ENCODE measurements at regions not wholly inside any gene's neighbourhood (a gene's known extent, or its start where the extent isn't known, plus 50 kb on each side); places are given as distances from the start of the nearest gene placed in this dataset.

DNA sequence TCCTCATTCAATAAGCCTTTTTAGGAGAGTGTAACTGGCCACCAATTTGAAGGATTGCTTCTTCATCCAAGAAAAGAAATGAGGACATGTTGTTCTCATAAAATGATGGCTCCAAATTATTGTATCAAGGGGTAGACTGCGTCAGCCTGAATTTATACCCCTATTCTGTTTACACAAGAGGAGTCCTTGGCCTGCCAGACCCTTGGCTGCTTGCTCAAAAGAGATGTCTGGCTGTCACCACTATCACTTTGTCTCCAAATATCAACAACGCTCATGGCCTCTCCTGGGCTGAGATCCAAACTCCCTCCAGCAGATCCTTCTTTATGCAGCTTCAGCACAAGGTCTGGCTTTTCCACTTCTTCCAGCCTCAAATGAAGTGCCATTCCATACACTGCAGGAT is 127.9 kb downstream of the OR13H1 start:
- no peaks in the 10 kb centered on the region for H4K20me1 ChIP-seq (replicated peaks; ENCODE audit: control insufficient read depth, extremely low read depth, insufficient read depth, low read length)
- H3K79me2 ChIP-seq (ENCODE audit: control insufficient read depth, insufficient read depth, low read length), result no peaks in the 10 kb centered on the region
- dilution Hi-C loops (cut with MboI; ENCODE audit: extremely low pct_ligation_motif_present, low sequenced_read_pairs), result no loop called here
- H2AFZ ChIP-seq (ENCODE audit: low read depth, low read length), result no peak overlapping the region
- no peak for DNase-seq (ENCODE audit: low read depth, low spot score)
- FAIRE-seq, result no peak
- TF ChIP-seq, protein P1, sequence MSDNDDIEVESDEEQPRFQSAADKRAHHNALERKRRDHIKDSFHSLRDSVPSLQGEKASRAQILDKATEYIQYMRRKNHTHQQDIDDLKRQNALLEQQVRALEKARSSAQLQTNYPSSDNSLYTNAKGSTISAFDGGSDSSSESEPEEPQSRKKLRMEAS (IDR thresholded peaks at IDR 0.05; ENCODE audit: insufficient read depth, insufficient read length), result no peak
- TF ChIP-seq POLR2AphosphoS5 (IDR thresholded peaks at IDR 0.05; ENCODE audit: insufficient read depth, low read depth, low read length), result no peak
- no peak for TF ChIP-seq FOS (IDR thresholded peaks at IDR 0.05; ENCODE audit: borderline replicate concordance, insufficient read depth, low read length)
- TF ChIP-seq GATA2 (IDR thresholded peaks at IDR 0.05; ENCODE audit: insufficient read depth, insufficient read length, low read depth, low read length), result no peak
- no peak for TF ChIP-seq JUN (IDR thresholded peaks at IDR 0.05; ENCODE audit: borderline replicate concordance, insufficient read depth, insufficient read length, low read depth)
- TF ChIP-seq, protein P2, sequence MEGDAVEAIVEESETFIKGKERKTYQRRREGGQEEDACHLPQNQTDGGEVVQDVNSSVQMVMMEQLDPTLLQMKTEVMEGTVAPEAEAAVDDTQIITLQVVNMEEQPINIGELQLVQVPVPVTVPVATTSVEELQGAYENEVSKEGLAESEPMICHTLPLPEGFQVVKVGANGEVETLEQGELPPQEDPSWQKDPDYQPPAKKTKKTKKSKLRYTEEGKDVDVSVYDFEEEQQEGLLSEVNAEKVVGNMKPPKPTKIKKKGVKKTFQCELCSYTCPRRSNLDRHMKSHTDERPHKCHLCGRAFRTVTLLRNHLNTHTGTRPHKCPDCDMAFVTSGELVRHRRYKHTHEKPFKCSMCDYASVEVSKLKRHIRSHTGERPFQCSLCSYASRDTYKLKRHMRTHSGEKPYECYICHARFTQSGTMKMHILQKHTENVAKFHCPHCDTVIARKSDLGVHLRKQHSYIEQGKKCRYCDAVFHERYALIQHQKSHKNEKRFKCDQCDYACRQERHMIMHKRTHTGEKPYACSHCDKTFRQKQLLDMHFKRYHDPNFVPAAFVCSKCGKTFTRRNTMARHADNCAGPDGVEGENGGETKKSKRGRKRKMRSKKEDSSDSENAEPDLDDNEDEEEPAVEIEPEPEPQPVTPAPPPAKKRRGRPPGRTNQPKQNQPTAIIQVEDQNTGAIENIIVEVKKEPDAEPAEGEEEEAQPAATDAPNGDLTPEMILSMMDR (IDR thresholded peaks at IDR 0.05; ENCODE audit: extremely low read depth in 1 of 2, insufficient read depth in 1 of 2, low read depth in 1 of 2, low read length in 2 of 2), result no peak
- no peak for TF ChIP-seq EZH2 (IDR thresholded peaks at IDR 0.05; ENCODE audit: borderline replicate concordance, low read depth, low read length, severe bottlenecking)
- TF ChIP-seq POLR2A (IDR thresholded peaks at IDR 0.05; ENCODE audit: low read depth, low read length), result no peak
- TF ChIP-seq MYC (IDR thresholded peaks at IDR 0.05; ENCODE audit: low read depth, low read length), result no peak
- H3K4me3 ChIP-seq (replicated peaks in 1 of 3; ENCODE audit: insufficient read depth in 1 of 3, low read depth in 1 of 3, low read length in 3 of 3), result no peak overlapping the region
- no peaks in the 10 kb centered on the region for H3K9me3 ChIP-seq (replicated peaks; ENCODE audit: control insufficient read depth, insufficient read depth, low read length)
- no peaks in the 10 kb centered on the region for H3K9me1 ChIP-seq (replicated peaks; ENCODE audit: control insufficient read depth, extremely low read depth, insufficient read depth, low read length)
- no peak overlapping the region for H3K4me2 ChIP-seq (ENCODE audit: insufficient read depth, low read length)
- CTCF ChIA-PET, result no interaction called here
- H3K4me1 ChIP-seq (ENCODE audit: control insufficient read depth, extremely low read depth, insufficient read depth, low read length), result no peaks in the 10 kb centered on the region
- no TSS peak for BruUV-seq (replicated peaks)
- intact Hi-C loops (cut with micrococcal nuclease), result no loop called here
- no peak overlapping the region for H3K9ac ChIP-seq (replicated peaks; ENCODE audit: extremely low read depth, insufficient read depth, low read length)
- H3K27me3 ChIP-seq (ENCODE audit: control insufficient read depth in 2 of 2, insufficient read depth in 2 of 2, low read length in 2 of 2), result no peaks in the 10 kb centered on the region
- no peak overlapping the region for H3K27ac ChIP-seq (ENCODE audit: insufficient read depth, low read depth, low read length)
- POLR2A ChIA-PET, result no interaction called here
- no peaks in the 10 kb centered on the region for H3K36me3 ChIP-seq (ENCODE audit: control insufficient read depth in 2 of 2, extremely low read depth in 1 of 2, insufficient read depth in 2 of 2, low read length in 2 of 2)

Data from endothelial cell of umbilical vein (primary cell).